HepG2 (cell line): ENCODE measurements at regions not wholly inside any gene's neighbourhood (a gene's known extent, or its start where the extent isn't known, plus 50 kb on each side); places are given as distances from the start of the nearest gene placed in this dataset.

Experiments used
- BATF2 ChIP-seq: sonication (generic); formaldehyde crosslinking; IDR thresholded peaks from 2 replicates; pipeline ENCODE4 v1.8.0; 2022; ENCODE audit warnings: mild to moderate bottlenecking, missing genetic modification reagents, moderate library complexity
- CHD2 ChIP-seq: IDR thresholded peaks from 2 replicates; pipeline ENCODE4 v1.6.1; 2011; ENCODE audit warnings: low read depth, low read length, improper control_type of control experiment
- MEF2D ChIP-seq: sonication (generic); formaldehyde crosslinking; IDR thresholded peaks from 2 replicates; pipeline ENCODE4 v1.5.1; 2020; ENCODE audit warnings: mild to moderate bottlenecking, missing genetic modification reagents
- SRSF9 ChIP-seq: fragments of 200-400 bp; formaldehyde crosslinking; IDR thresholded peaks from 2 replicates; pipeline ENCODE4 v1.6.1; 2018; ENCODE audit warnings: borderline replicate concordance, mild to moderate bottlenecking, low read depth, low read length; ENCODE audit not compliant: insufficient read depth, poor library complexity, severe bottlenecking
- ZC3H4 ChIP-seq: sonication (generic); formaldehyde crosslinking; IDR thresholded peaks from 2 replicates; pipeline ENCODE4 v1.4.0; 2020; ENCODE audit warnings: missing genetic modification reagents, borderline replicate concordance
- ZFP41 ChIP-seq: sonication (generic); formaldehyde crosslinking; IDR thresholded peaks from 2 replicates; pipeline ENCODE4 v1.4.0; 2020; ENCODE audit warnings: mild to moderate bottlenecking, missing genetic modification reagents, borderline replicate concordance
- ZNF383 ChIP-seq: sonication (generic); formaldehyde crosslinking; IDR thresholded peaks from 2 replicates; pipeline ENCODE4 v1.4.0; 2020; ENCODE audit warnings: missing genetic modification reagents, mild to moderate bottlenecking, borderline replicate concordance
- ZNF784 ChIP-seq: sonication (generic); formaldehyde crosslinking; IDR thresholded peaks from 2 replicates; pipeline ENCODE4 v1.5.1; 2020; ENCODE audit warnings: missing genetic modification reagents, mild to moderate bottlenecking, borderline replicate concordance
- TF ChIP-seq, protein P1 (sequence below): sonication (generic); formaldehyde crosslinking; IDR thresholded peaks from 2 replicates; pipeline ENCODE4 v1.5.1; 2020; ENCODE audit warnings: missing genetic modification reagents, mild to moderate bottlenecking, borderline replicate concordance
- TF ChIP-seq, protein P2 (sequence below): sonication (generic); formaldehyde crosslinking; IDR thresholded peaks from 2 replicates; pipeline ENCODE4 v1.8.1; 2022; ENCODE audit warnings: mild to moderate bottlenecking, missing genetic modification reagents

DNA sequence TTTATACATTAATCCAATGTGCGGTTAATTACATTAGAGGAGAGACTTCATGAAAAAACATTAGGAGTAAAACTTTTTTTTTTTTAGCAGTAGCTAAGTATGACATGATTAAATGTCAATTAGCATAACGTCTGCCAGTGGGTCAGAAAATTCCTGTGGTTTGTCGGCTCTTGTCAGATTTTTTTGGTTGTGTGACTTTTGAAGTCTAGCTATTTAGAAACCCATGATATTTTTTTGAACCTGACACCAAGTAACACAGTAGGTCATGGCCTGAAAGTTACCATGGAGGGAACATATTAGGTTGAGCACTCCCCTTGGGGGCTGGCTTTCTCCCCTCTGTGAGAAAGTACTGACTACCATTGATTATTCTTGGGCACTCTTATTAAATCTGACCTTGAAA is 84.8 kb upstream of the ALDH1A1 start (continued):
- TF ChIP-seq ZNF784 (CRISPR knock-in tag) = no peak
- no peak for TF ChIP-seq ZFP41 (CRISPR knock-in tag)
- TF ChIP-seq BATF2 (CRISPR knock-in tag) = no peak
- TF ChIP-seq, protein P1, sequence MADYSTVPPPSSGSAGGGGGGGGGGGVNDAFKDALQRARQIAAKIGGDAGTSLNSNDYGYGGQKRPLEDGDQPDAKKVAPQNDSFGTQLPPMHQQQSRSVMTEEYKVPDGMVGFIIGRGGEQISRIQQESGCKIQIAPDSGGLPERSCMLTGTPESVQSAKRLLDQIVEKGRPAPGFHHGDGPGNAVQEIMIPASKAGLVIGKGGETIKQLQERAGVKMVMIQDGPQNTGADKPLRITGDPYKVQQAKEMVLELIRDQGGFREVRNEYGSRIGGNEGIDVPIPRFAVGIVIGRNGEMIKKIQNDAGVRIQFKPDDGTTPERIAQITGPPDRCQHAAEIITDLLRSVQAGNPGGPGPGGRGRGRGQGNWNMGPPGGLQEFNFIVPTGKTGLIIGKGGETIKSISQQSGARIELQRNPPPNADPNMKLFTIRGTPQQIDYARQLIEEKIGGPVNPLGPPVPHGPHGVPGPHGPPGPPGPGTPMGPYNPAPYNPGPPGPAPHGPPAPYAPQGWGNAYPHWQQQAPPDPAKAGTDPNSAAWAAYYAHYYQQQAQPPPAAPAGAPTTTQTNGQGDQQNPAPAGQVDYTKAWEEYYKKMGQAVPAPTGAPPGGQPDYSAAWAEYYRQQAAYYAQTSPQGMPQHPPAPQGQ = no peak
- TF ChIP-seq, protein P2, sequence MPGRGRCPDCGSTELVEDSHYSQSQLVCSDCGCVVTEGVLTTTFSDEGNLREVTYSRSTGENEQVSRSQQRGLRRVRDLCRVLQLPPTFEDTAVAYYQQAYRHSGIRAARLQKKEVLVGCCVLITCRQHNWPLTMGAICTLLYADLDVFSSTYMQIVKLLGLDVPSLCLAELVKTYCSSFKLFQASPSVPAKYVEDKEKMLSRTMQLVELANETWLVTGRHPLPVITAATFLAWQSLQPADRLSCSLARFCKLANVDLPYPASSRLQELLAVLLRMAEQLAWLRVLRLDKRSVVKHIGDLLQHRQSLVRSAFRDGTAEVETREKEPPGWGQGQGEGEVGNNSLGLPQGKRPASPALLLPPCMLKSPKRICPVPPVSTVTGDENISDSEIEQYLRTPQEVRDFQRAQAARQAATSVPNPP (CRISPR knock-in tag) = no peak
- TF ChIP-seq CHD2 = no peak
- no peak for TF ChIP-seq ZNF383 (CRISPR knock-in tag)
- TF ChIP-seq SRSF9 = no peak
- TF ChIP-seq MEF2D (CRISPR knock-in tag) = no peak
- no peak for TF ChIP-seq ZC3H4 (CRISPR knock-in tag)
